HepG2 (cell line): ENCODE measurements at regions not wholly inside any gene's neighbourhood (a gene's known extent, or its start where the extent isn't known, plus 50 kb on each side); places are given as distances from the start of the nearest gene placed in this dataset.

Experiments
- ARID5B ChIP-seq: IDR thresholded peaks from 2 replicates; pipeline ENCODE4 v1.4.0; 2020; ENCODE audit warnings: mild to moderate bottlenecking, missing genetic modification reagents
- ARNT ChIP-seq: fragments of 450-650 bp; IDR thresholded peaks from 2 replicates; pipeline ENCODE4 v1.6.1; 2017
- ARNT2 ChIP-seq: sonication (generic); formaldehyde crosslinking; IDR thresholded peaks from 2 replicates; pipeline ENCODE4 v1.8.0; 2022; ENCODE audit warnings: mild to moderate bottlenecking, low read depth, missing genetic modification reagents, moderate library complexity
- ASH2L ChIP-seq: fragments of 300-600, 200-600 bp; sonication (generic); IDR thresholded peaks from 2 replicates; pipeline ENCODE4 v1.7.0; 2017; ENCODE audit warnings: low read depth, mild to moderate bottlenecking, moderate library complexity, mixed read lengths, low read length; ENCODE audit not compliant: insufficient read length
- DPF2 ChIP-seq: sonication (generic); formaldehyde crosslinking; IDR thresholded peaks from 2 replicates; pipeline ENCODE4 v1.4.0; 2020; ENCODE audit warnings: mild to moderate bottlenecking, low read depth, missing genetic modification reagents, borderline replicate concordance
- FOSL1 ChIP-seq: sonication (generic); formaldehyde crosslinking; IDR thresholded peaks from 2 replicates; pipeline ENCODE4 v1.9.0; 2021; ENCODE audit warnings: missing genetic modification reagents, borderline replicate concordance
- GATAD1 ChIP-seq: IDR thresholded peaks from 2 replicates; pipeline ENCODE4 v1.6.1; 2016; ENCODE audit warnings: missing genetic modification reagents, missing compliant biosample characterization
- HMG20A ChIP-seq: IDR thresholded peaks from 2 replicates; pipeline ENCODE4 v1.6.1; 2016; ENCODE audit warnings: borderline replicate concordance
- JARID2 ChIP-seq: sonication (generic); formaldehyde crosslinking; IDR thresholded peaks from 2 replicates; pipeline ENCODE4 v1.8.1; 2023; ENCODE audit warnings: missing genetic modification reagents, inconsistent platforms; ENCODE audit not compliant: insufficient replicate concordance
- JUN ChIP-seq: sonication (generic); formaldehyde crosslinking; IDR thresholded peaks from 2 replicates; pipeline ENCODE4 v1.4.0; 2020; ENCODE audit warnings: mild to moderate bottlenecking, missing genetic modification reagents
- MAFK ChIP-seq, 2 experiments: IDR thresholded peaks in 1 of 2; conservative IDR thresholded peaks in 1 of 2; 2 replicates each; pipeline ENCODE4 v1.6.1; 2011; ENCODE audit warnings: improper control_type of control experiment in 2 of 2, low read length in 2 of 2
- MBD4 ChIP-seq: IDR thresholded peaks from 2 replicates; pipeline ENCODE4 v1.6.1; 2012; ENCODE audit warnings: low read length, inconsistent platforms, borderline replicate concordance
- MED1 ChIP-seq: sonication (generic); formaldehyde crosslinking; IDR thresholded peaks from 2 replicates; pipeline ENCODE4 v1.4.0; 2020; ENCODE audit warnings: missing genetic modification reagents
- NFIC ChIP-seq: IDR thresholded peaks from 2 replicates; pipeline ENCODE4 v1.6.1; 2012; ENCODE audit warnings: mild to moderate bottlenecking, low read length, inconsistent platforms
- SAP130 ChIP-seq: IDR thresholded peaks from 2 replicates; pipeline ENCODE4 v1.6.1; 2016; ENCODE audit warnings: low read depth
- SOX13 ChIP-seq, 3 experiments: fragments of 450-650 bp in 1 of 3; sonication (generic) in 1 of 3; formaldehyde crosslinking in 1 of 3; IDR thresholded peaks in 2 of 3; conservative IDR thresholded peaks in 1 of 3; 2 replicates each; pipeline versions ENCODE4 v1.5.0 to v1.6.1; 2016 to 2020; ENCODE audit warnings: antibody characterized with exemption in 1 of 3, mild to moderate bottlenecking in 1 of 3, missing compliant biosample characterization in 1 of 3, missing genetic modification reagents in 1 of 3, moderate library complexity in 1 of 3
- SOX5 ChIP-seq: IDR thresholded peaks from 2 replicates; pipeline ENCODE4 v1.6.1; 2016; ENCODE audit warnings: borderline replicate concordance
- SRSF1 ChIP-seq: fragments of 200-400 bp; formaldehyde crosslinking; optimal IDR thresholded peaks from 2 replicates; pipeline ENCODE3; 2017; ENCODE audit warnings: mild to moderate bottlenecking, low read depth, low read length, moderate library complexity
- TEAD3 ChIP-seq: optimal IDR thresholded peaks from 2 replicates; pipeline ENCODE3; 2016; ENCODE audit warnings: borderline replicate concordance
- TFE3 ChIP-seq: IDR thresholded peaks from 2 replicates; pipeline ENCODE4 v1.6.1; 2016
- ZNF383 ChIP-seq: sonication (generic); formaldehyde crosslinking; IDR thresholded peaks from 2 replicates; pipeline ENCODE4 v1.4.0; 2020; ENCODE audit warnings: missing genetic modification reagents, mild to moderate bottlenecking, borderline replicate concordance
- ZNF567 ChIP-seq: sonication (generic); formaldehyde crosslinking; IDR thresholded peaks from 2 replicates; pipeline ENCODE4 v1.8.1; 2023; ENCODE audit warnings: mild to moderate bottlenecking, missing genetic modification reagents, borderline replicate concordance
- ZNF605 ChIP-seq: sonication (generic); formaldehyde crosslinking; IDR thresholded peaks from 2 replicates; pipeline ENCODE4 v1.8.0; 2022; ENCODE audit warnings: mild to moderate bottlenecking, missing genetic modification reagents
- ZNF878 ChIP-seq: sonication (generic); formaldehyde crosslinking; IDR thresholded peaks from 2 replicates; pipeline ENCODE4 v1.8.1; 2023; ENCODE audit warnings: mild to moderate bottlenecking, missing genetic modification reagents, moderate library complexity

- peak; percentile 45; the same call in 1 of the 2 replicates for TF ChIP-seq HMG20A (CRISPR knock-in tag)
- no peak for TF ChIP-seq SRSF1
- peak; percentile 84 for TF ChIP-seq TFE3
- peak; percentile 34 for TF ChIP-seq ASH2L
- TF ChIP-seq ARID5B: peak; percentile 77
- TF ChIP-seq SOX5 (CRISPR knock-in tag): peak; percentile 87; the same call in 1 of the 2 replicates
- peak; percentile 45 for TF ChIP-seq SAP130 (CRISPR knock-in tag)
- TF ChIP-seq JUN (CRISPR knock-in tag): no peak
- TF ChIP-seq FOSL1 (CRISPR knock-in tag): peak; percentile 44; the same call in 1 of the 2 replicates
- TF ChIP-seq MBD4: no peak
- peak; percentile 47; the same call in 1 of the 2 replicates for TF ChIP-seq ZNF383 (CRISPR knock-in tag)
- TF ChIP-seq ZNF567 (CRISPR knock-in tag): no peak
- TF ChIP-seq JARID2: no peak
- TF ChIP-seq NFIC: peak; percentile 45; the same call in 1 of the 2 replicates
- TF ChIP-seq MAFK (conservative IDR thresholded peaks at IDR 0.05 in 1 of 2, IDR thresholded peaks at IDR 0.05 in 1 of 2; ENCODE audit: low read length in 2 of 2): peak; percentile 40 to 51; a peak in 3 of 4 replicates
- TF ChIP-seq SOX13 (IDR thresholded peaks at IDR 0.05): no peak
- TF ChIP-seq SOX13 (CRISPR knock-in tag; conservative IDR thresholded peaks at IDR 0.05 in 1 of 2, IDR thresholded peaks at IDR 0.05 in 1 of 2): peak in 1 of 2 experiments; percentile 82; a peak in 2 of 4 replicates
- peak; percentile 25 for TF ChIP-seq TEAD3 (CRISPR knock-in tag)
- no peak for TF ChIP-seq ZNF605 (CRISPR knock-in tag)
- TF ChIP-seq MED1 (CRISPR knock-in tag): peak; percentile 59
- TF ChIP-seq DPF2: no peak
- no peak for TF ChIP-seq ARNT
- TF ChIP-seq GATAD1 (CRISPR knock-in tag): 0 out of 2 replicates have a peak, but pooled peaks have one; percentile 13
- TF ChIP-seq ARNT2 (CRISPR knock-in tag): no peak
- TF ChIP-seq ZNF878 (CRISPR knock-in tag): 0 out of 2 replicates have a peak, but pooled peaks have one; percentile 20
These were observed 61.1 kb upstream of the SLC22A16 start (continued) for GRCh38 chr6:110537208-110538123.
